ENCODE measurements at regions not wholly inside any gene's neighbourhood (a gene's known extent, or its start where the extent isn't known, plus 50 kb on each side); places are given as distances from the start of the nearest gene placed in this dataset.
"Not testable (repeated sequence)": the region's sequence is repeated elsewhere in the genome, so short reads cannot be mapped to it uniquely, and the experiment has no call there.

GRCh38 chrX:107296184-107296583 lies 89.8 kb downstream of the DNAAF6 start:
- not testable (repeated sequence) for DNase-seq (ENCODE audit: insufficient read length, low spot score); FAIRE-seq

- DNase-seq (ENCODE audit: insufficient read length, low spot score) (no peak), FAIRE-seq (no peak)
Observed at GRCh38 chrX:107298276-107298675, 91.9 kb downstream of the DNAAF6 start.

- DNase-seq (ENCODE audit: insufficient read length, low spot score) (no peak), FAIRE-seq (no peak)
Observed at GRCh38 chrX:107301253-107301652, 94.8 kb downstream of the DNAAF6 start.

- no peak for DNase-seq (ENCODE audit: insufficient read length, low spot score)
- FAIRE-seq: no peak
Observed at GRCh38 chrX:107304141-107304540, 97.7 kb downstream of the DNAAF6 start.

- no peak for DNase-seq (ENCODE audit: insufficient read length, low spot score)
- no peak for FAIRE-seq
Observed at GRCh38 chrX:107323786-107324492, 117.5 kb downstream of the DNAAF6 start.

GRCh38 chrX:107324493-107325310 lies 118.3 kb downstream of the DNAAF6 start:
- DNase-seq (ENCODE audit: insufficient read length, low spot score) (no peak), FAIRE-seq (no peak)

GRCh38 chrX:107325467-107325866 lies 119.1 kb downstream of the DNAAF6 start:
- DNase-seq (ENCODE audit: insufficient read length, low spot score) (no peak), FAIRE-seq (no peak)

GRCh38 chrX:107348051-107348450 lies 101.4 kb upstream of the FRMPD3 start:
- DNase-seq (ENCODE audit: insufficient read length, low spot score) (no peak), FAIRE-seq (no peak)

GRCh38 chrX:107348990-107349389 lies 100.5 kb upstream of the FRMPD3 start:
- FAIRE-seq: no peak
- no peak for DNase-seq (ENCODE audit: insufficient read length, low spot score)

- FAIRE-seq (peak; percentile 63), DNase-seq (ENCODE audit: insufficient read length, low spot score) (no peak)
Observed at GRCh38 chrX:107355533-107355932, 93.9 kb upstream of the FRMPD3 start.

GRCh38 chrX:107360788-107361360 lies 88.6 kb upstream of the FRMPD3 start:
- DNase-seq (ENCODE audit: insufficient read length, low spot score): no peak

GRCh38 chrX:107370185-107370584 lies 79.3 kb upstream of the FRMPD3 start:
- DNase-seq (ENCODE audit: insufficient read length, low spot score); FAIRE-seq: not testable (repeated sequence)

More at GRCh38 chrX:107360788-107361360, 88.6 kb upstream of the FRMPD3 start:
- FAIRE-seq: no peak

GRCh38 chrX:107374132-107374531 lies 75.3 kb upstream of the FRMPD3 start:
- DNase-seq (ENCODE audit: insufficient read length, low spot score) (no peak), FAIRE-seq (no peak)

GRCh38 chrX:107374831-107375230 lies 74.6 kb upstream of the FRMPD3 start:
- no peak for DNase-seq (ENCODE audit: insufficient read length, low spot score)
- FAIRE-seq: no peak

GRCh38 chrX:107376186-107376585 lies 73.3 kb upstream of the FRMPD3 start:
- not testable (repeated sequence) for FAIRE-seq; DNase-seq (ENCODE audit: insufficient read length, low spot score)

- FAIRE-seq (no peak), DNase-seq (ENCODE audit: insufficient read length, low spot score) (no peak)
Observed at GRCh38 chrX:107384397-107385105, 64.9 kb upstream of the FRMPD3 start.

- no peak for FAIRE-seq
- no peak for DNase-seq (ENCODE audit: insufficient read length, low spot score)
Observed at GRCh38 chrX:107389726-107390125, 59.7 kb upstream of the FRMPD3 start.

- DNase-seq (ENCODE audit: insufficient read length, low spot score); FAIRE-seq: not testable (repeated sequence)
Observed at GRCh38 chrX:107393656-107394055, 55.8 kb upstream of the FRMPD3 start.

GRCh38 chrX:107396235-107396634 lies 53.2 kb upstream of the FRMPD3 start:
- no peak for FAIRE-seq
- DNase-seq (ENCODE audit: insufficient read length, low spot score): no peak

GRCh38 chrX:107396783-107397182 lies 52.7 kb upstream of the FRMPD3 start:
- no peak for DNase-seq (ENCODE audit: insufficient read length, low spot score)
- no peak for FAIRE-seq

- no peak for DNase-seq (ENCODE audit: insufficient read length, low spot score)
- no peak for FAIRE-seq
Observed at GRCh38 chrX:107398115-107398514, 51.3 kb upstream of the FRMPD3 start.

Measured in GM19239 (cell line).